ENCODE measurements at regions not wholly inside any gene's neighbourhood (a gene's known extent, or its start where the extent isn't known, plus 50 kb on each side); places are given as distances from the start of the nearest gene placed in this dataset.

GRCh38 chr2:121884078-121884477 lies 128.6 kb downstream of the TSN start:
- H3K23ac ChIP-seq (ENCODE audit: low read depth, low read length, poor library complexity): no peak overlapping the region
- H3K18ac ChIP-seq (ENCODE audit: low read length): no peak overlapping the region
- no peak overlapping the region for H3K4me3 ChIP-seq (ENCODE audit: low read length in 2 of 2)
- H3K27ac ChIP-seq (replicated peaks; ENCODE audit: low read length): no peak overlapping the region
- H2AFZ ChIP-seq (ENCODE audit: low read length): peak overlapping the region; percentile 41
- H3K9ac ChIP-seq (ENCODE audit: low read depth, low read length, poor library complexity): no peak overlapping the region
- H3K79me1 ChIP-seq (ENCODE audit: low read depth, low read length): no peaks in the 10 kb centered on the region
- no peak overlapping the region for H4K8ac ChIP-seq (ENCODE audit: low read depth, low read length)
- H2BK12ac ChIP-seq (ENCODE audit: low read length): no peak overlapping the region
- no peak overlapping the region for H2AK5ac ChIP-seq (ENCODE audit: low read depth, low read length)
- H2BK15ac ChIP-seq (ENCODE audit: low read length): no peak overlapping the region
- no peak overlapping the region for H3K4me2 ChIP-seq (ENCODE audit: insufficient read depth, low read length, poor library complexity, severe bottlenecking)
- no peaks in the 10 kb centered on the region for H3K27me3 ChIP-seq (ENCODE audit: control insufficient read depth in 3 of 3, insufficient read depth in 3 of 3, low read depth in 1 of 3, low read length in 3 of 3)
- H2BK120ac ChIP-seq (ENCODE audit: low read depth, low read length): no peak overlapping the region
- no CpG with 5 or more reads among the region's 3 CpGs for WGBS, 2 donors (ENCODE audit: extremely low coverage in 2 of 2, insufficient read length in 2 of 2, insufficient replicate concordance in 1 of 2)
- H3K14ac ChIP-seq (ENCODE audit: low read length): no peak overlapping the region
- H3K4me1 ChIP-seq (ENCODE audit: control insufficient read depth in 2 of 2, insufficient read depth in 1 of 2, low read depth in 1 of 2, low read length in 2 of 2): peaks cover 5 to 9% of the 10 kb centered on the region in 2 donors
- H3K9me3 ChIP-seq (replicated peaks in 1 of 2; ENCODE audit: control insufficient read depth in 2 of 2, insufficient read depth in 1 of 2, low read depth in 1 of 2, low read length in 2 of 2): no peaks in the 10 kb centered on the region
- H3K4ac ChIP-seq (ENCODE audit: low read length): no peak overlapping the region
- H4K91ac ChIP-seq (ENCODE audit: low read depth, low read length, poor library complexity): no peak overlapping the region
- H3K36me3 ChIP-seq (replicated peaks in 1 of 2; ENCODE audit: control insufficient read depth in 2 of 2, insufficient read depth in 2 of 2, low read length in 2 of 2): no peaks in the 10 kb centered on the region
- no peak for DNase-seq (ENCODE audit: low spot score)
- H2BK5ac ChIP-seq (ENCODE audit: low read length): no peak overlapping the region

DNA sequence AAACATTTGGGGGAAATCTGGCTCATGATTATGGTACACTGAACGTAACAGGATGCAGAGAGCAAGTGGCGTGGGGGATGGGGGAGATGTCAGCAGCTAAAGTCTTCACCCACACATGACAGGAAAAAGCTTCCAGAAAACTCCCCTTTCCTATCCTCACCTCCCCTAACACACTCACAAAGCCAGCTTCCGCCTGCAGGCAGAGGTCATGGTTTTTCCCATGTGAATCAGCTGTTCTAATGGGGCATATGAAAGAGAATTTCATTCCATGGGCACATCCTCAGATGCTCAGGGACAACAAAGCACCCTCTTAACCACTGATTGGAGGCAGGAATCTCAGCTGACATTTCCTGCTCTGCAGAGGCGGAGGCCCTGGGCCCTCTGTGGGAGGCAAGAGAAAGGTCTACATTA lies 129.1 kb downstream of the TSN start:
- no peak overlapping the region for H3K4ac ChIP-seq (ENCODE audit: low read length)
- no peak overlapping the region for H4K91ac ChIP-seq (ENCODE audit: low read depth, low read length, poor library complexity)
- H2BK15ac ChIP-seq (ENCODE audit: low read length): no peak overlapping the region
- H2AFZ ChIP-seq (ENCODE audit: low read length): peak overlapping the region; percentile 41
- no peak overlapping the region for H3K4me3 ChIP-seq (ENCODE audit: low read length in 2 of 2)
- H2BK5ac ChIP-seq (ENCODE audit: low read length): no peak overlapping the region
- H3K18ac ChIP-seq (ENCODE audit: low read length): no peak overlapping the region
- no peak overlapping the region for H3K4me2 ChIP-seq (ENCODE audit: insufficient read depth, low read length, poor library complexity, severe bottlenecking)
- no peak for DNase-seq (ENCODE audit: low spot score)
- H3K27me3 ChIP-seq (ENCODE audit: control insufficient read depth in 3 of 3, insufficient read depth in 3 of 3, low read depth in 1 of 3, low read length in 3 of 3): no peaks in the 10 kb centered on the region
- no peaks in the 10 kb centered on the region for H3K36me3 ChIP-seq (replicated peaks in 1 of 2; ENCODE audit: control insufficient read depth in 2 of 2, insufficient read depth in 2 of 2, low read length in 2 of 2)
- H2AK5ac ChIP-seq (ENCODE audit: low read depth, low read length): no peak overlapping the region
- H3K4me1 ChIP-seq (ENCODE audit: control insufficient read depth in 2 of 2, insufficient read depth in 1 of 2, low read depth in 1 of 2, low read length in 2 of 2): peaks cover 5 to 9% of the 10 kb centered on the region in 2 donors
- H3K27ac ChIP-seq (replicated peaks; ENCODE audit: low read length): no peak overlapping the region
- H3K9me3 ChIP-seq (replicated peaks in 1 of 2; ENCODE audit: control insufficient read depth in 2 of 2, insufficient read depth in 1 of 2, low read depth in 1 of 2, low read length in 2 of 2): no peaks in the 10 kb centered on the region
- no CpG with 5 or more reads among the region's 4 CpGs for WGBS, 2 donors (ENCODE audit: extremely low coverage in 2 of 2, insufficient read length in 2 of 2, insufficient replicate concordance in 1 of 2)
- no peak overlapping the region for H3K9ac ChIP-seq (ENCODE audit: low read depth, low read length, poor library complexity)
- no peak overlapping the region for H3K14ac ChIP-seq (ENCODE audit: low read length)
- H4K8ac ChIP-seq (ENCODE audit: low read depth, low read length): no peak overlapping the region
- no peak overlapping the region for H2BK120ac ChIP-seq (ENCODE audit: low read depth, low read length)
- no peak overlapping the region for H2BK12ac ChIP-seq (ENCODE audit: low read length)
- no peaks in the 10 kb centered on the region for H3K79me1 ChIP-seq (ENCODE audit: low read depth, low read length)
- no peak overlapping the region for H3K23ac ChIP-seq (ENCODE audit: low read depth, low read length, poor library complexity)

DNA sequence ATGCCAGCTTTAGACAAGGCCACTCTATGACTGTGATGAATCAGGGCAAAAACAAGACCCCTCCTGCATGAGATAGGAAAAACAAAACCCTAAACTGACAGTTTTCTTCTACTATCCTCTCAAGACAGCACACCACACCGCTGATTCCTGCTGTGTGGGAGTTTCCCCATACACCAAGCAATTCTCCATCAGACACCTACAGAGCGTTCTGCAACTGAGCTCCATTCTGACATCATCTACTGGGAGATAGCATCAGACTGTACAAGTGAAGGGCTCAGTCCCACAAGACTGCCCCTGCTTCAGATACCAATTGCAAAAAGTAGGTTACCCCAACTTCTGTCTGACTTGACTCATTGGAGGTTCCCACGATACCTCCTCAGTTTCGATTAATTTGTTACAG lies 130.6 kb downstream of the TSN start:
- no peaks in the 10 kb centered on the region for H3K9me3 ChIP-seq (replicated peaks in 1 of 2; ENCODE audit: control insufficient read depth in 2 of 2, insufficient read depth in 1 of 2, low read depth in 1 of 2, low read length in 2 of 2)
- H2BK15ac ChIP-seq (ENCODE audit: low read length): no peak overlapping the region
- H3K27ac ChIP-seq (replicated peaks; ENCODE audit: low read length): no peak overlapping the region
- peaks cover 5 to 9% of the 10 kb centered on the region in 2 donors for H3K4me1 ChIP-seq (ENCODE audit: control insufficient read depth in 2 of 2, insufficient read depth in 1 of 2, low read depth in 1 of 2, low read length in 2 of 2)
- no peak for DNase-seq (ENCODE audit: low spot score)
- no peak overlapping the region for H3K4me3 ChIP-seq (ENCODE audit: low read length in 2 of 2)
- H3K4me2 ChIP-seq (ENCODE audit: insufficient read depth, low read length, poor library complexity, severe bottlenecking): no peak overlapping the region
- no peak overlapping the region for H3K14ac ChIP-seq (ENCODE audit: low read length)
- H3K36me3 ChIP-seq (replicated peaks in 1 of 2; ENCODE audit: control insufficient read depth in 2 of 2, insufficient read depth in 2 of 2, low read length in 2 of 2): no peaks in the 10 kb centered on the region
- no peak overlapping the region for H3K4ac ChIP-seq (ENCODE audit: low read length)
- WGBS, 2 donors (ENCODE audit: extremely low coverage in 2 of 2, insufficient read length in 2 of 2, insufficient replicate concordance in 1 of 2): no CpG with 5 or more reads among the region's 4 CpGs
- no peak overlapping the region for H3K18ac ChIP-seq (ENCODE audit: low read length)
- H4K8ac ChIP-seq (ENCODE audit: low read depth, low read length): no peak overlapping the region
- no peak overlapping the region for H2AFZ ChIP-seq (ENCODE audit: low read length)
- H2BK5ac ChIP-seq (ENCODE audit: low read length): no peak overlapping the region
- no peaks in the 10 kb centered on the region for H3K27me3 ChIP-seq (ENCODE audit: control insufficient read depth in 3 of 3, insufficient read depth in 3 of 3, low read depth in 1 of 3, low read length in 3 of 3)
- no peak overlapping the region for H2BK12ac ChIP-seq (ENCODE audit: low read length)
- no peaks in the 10 kb centered on the region for H3K79me1 ChIP-seq (ENCODE audit: low read depth, low read length)
- no peak overlapping the region for H3K23ac ChIP-seq (ENCODE audit: low read depth, low read length, poor library complexity)
- no peak overlapping the region for H2BK120ac ChIP-seq (ENCODE audit: low read depth, low read length)
- no peak overlapping the region for H4K91ac ChIP-seq (ENCODE audit: low read depth, low read length, poor library complexity)
- no peak overlapping the region for H2AK5ac ChIP-seq (ENCODE audit: low read depth, low read length)
- H3K9ac ChIP-seq (ENCODE audit: low read depth, low read length, poor library complexity): no peak overlapping the region

GRCh38 chr2:121887513-121888188 lies 132.2 kb downstream of the TSN start:
- peaks cover 0 to 4% of the 10 kb centered on the region in 2 donors for H3K9me3 ChIP-seq (replicated peaks in 1 of 2; ENCODE audit: control insufficient read depth in 2 of 2, insufficient read depth in 1 of 2, low read depth in 1 of 2, low read length in 2 of 2)
- H3K4me2 ChIP-seq (ENCODE audit: insufficient read depth, low read length, poor library complexity, severe bottlenecking): no peak overlapping the region
- no peak overlapping the region for H2BK12ac ChIP-seq (ENCODE audit: low read length)
- H3K4me3 ChIP-seq (ENCODE audit: low read length in 2 of 2): no peak overlapping the region
- H4K91ac ChIP-seq (ENCODE audit: low read depth, low read length, poor library complexity): no peak overlapping the region
- WGBS, 2 donors (ENCODE audit: extremely low coverage in 2 of 2, insufficient read length in 2 of 2, insufficient replicate concordance in 1 of 2): no CpG with 5 or more reads among the region's 16 CpGs
- no peak overlapping the region for H2BK5ac ChIP-seq (ENCODE audit: low read length)
- no peak overlapping the region for H2AFZ ChIP-seq (ENCODE audit: low read length)
- H2AK5ac ChIP-seq (ENCODE audit: low read depth, low read length): peak overlapping the region; percentile 60
- no peaks in the 10 kb centered on the region for H3K36me3 ChIP-seq (replicated peaks in 1 of 2; ENCODE audit: control insufficient read depth in 2 of 2, insufficient read depth in 2 of 2, low read length in 2 of 2)
- H3K27me3 ChIP-seq (ENCODE audit: control insufficient read depth in 3 of 3, insufficient read depth in 3 of 3, low read depth in 1 of 3, low read length in 3 of 3): no peaks in the 10 kb centered on the region
- H3K14ac ChIP-seq (ENCODE audit: low read length): no peak overlapping the region
- no peaks in the 10 kb centered on the region for H3K79me1 ChIP-seq (ENCODE audit: low read depth, low read length)
- H3K9ac ChIP-seq (ENCODE audit: low read depth, low read length, poor library complexity): peak overlapping the region; percentile 33
- peaks cover 5 to 9% of the 10 kb centered on the region in 2 donors for H3K4me1 ChIP-seq (ENCODE audit: control insufficient read depth in 2 of 2, insufficient read depth in 1 of 2, low read depth in 1 of 2, low read length in 2 of 2)
- H2BK120ac ChIP-seq (ENCODE audit: low read depth, low read length): no peak overlapping the region
- no peak for DNase-seq (ENCODE audit: low spot score)
- no peak overlapping the region for H3K4ac ChIP-seq (ENCODE audit: low read length)
- H3K23ac ChIP-seq (ENCODE audit: low read depth, low read length, poor library complexity): peak overlapping the region; percentile 31
- peak overlapping the region; percentile 21 for H3K18ac ChIP-seq (ENCODE audit: low read length)
- H4K8ac ChIP-seq (ENCODE audit: low read depth, low read length): no peak overlapping the region
- peak overlapping the region; percentile 50 for H2BK15ac ChIP-seq (ENCODE audit: low read length)
- H3K27ac ChIP-seq (replicated peaks; ENCODE audit: low read length): no peak overlapping the region

All from neuronal stem cell (in vitro differentiated cells).